IMR-90 (cell line): ENCODE measurements at regions not wholly inside any gene's neighbourhood (a gene's known extent, or its start where the extent isn't known, plus 50 kb on each side); places are given as distances from the start of the nearest gene placed in this dataset.

Source experiments
- ATAC-seq: fragments of 200-7000 bp; cut with Tn5 transposase; 2 replicates; pipeline ENCODE4 v1.9.1; 2020; ENCODE audit warnings: low read depth, mild to moderate bottlenecking, moderate library complexity
- BruUV-seq: library from RNA; stranded (reverse); fragments of 400-500 nt; replicated peaks from 2 replicates; lab custom pipeline; 2021; lab: Mats Ljungman, UMichigan
- CTCF ChIA-PET: fragments of 300-600 bp; formaldehyde crosslinking; extraction: SDS; loops from one replicate; lab custom pipeline; 2021; ENCODE audit warnings: antibody characterized with exemption; lab: Yijun Ruan, JAX
- POLR2A ChIA-PET: fragments of 300-600 bp; sonication (Branson Sonifier 250); formaldehyde crosslinking; loops from one replicate; lab custom pipeline; 2022; ENCODE audit warnings: antibody characterized with exemption; ENCODE audit not compliant: unreplicated experiment; lab: Charles Lee
- DNase-seq: peaks from one replicate; pipeline ENCODE4 v3.0.0; 2013
- H2AFZ ChIP-seq: replicated peaks from 2 replicates; pipeline ENCODE3; 2013; ENCODE audit warnings: low read length, mild to moderate bottlenecking; ENCODE audit not compliant: poor library complexity
- H2AK5ac ChIP-seq: 2 replicates; pipeline ENCODE4 v1.6.1; 2013; ENCODE audit warnings: low read depth, low read length, inconsistent platforms
- H2AK9ac ChIP-seq: replicated peaks from 2 replicates; pipeline ENCODE3; 2013; ENCODE audit warnings: mild to moderate bottlenecking, low read depth, low read length, moderate library complexity; ENCODE audit not compliant: poor library complexity
- H2BK120ac ChIP-seq: 2 replicates; pipeline ENCODE4 v1.6.1; 2013; ENCODE audit warnings: low read depth, low read length, inconsistent platforms
- H2BK15ac ChIP-seq: 3 replicates; pipeline ENCODE4 v1.6.1; 2013; ENCODE audit warnings: low read depth, low read length, inconsistent platforms
- H2BK20ac ChIP-seq: 2 replicates; pipeline ENCODE4 v1.6.1; 2013; ENCODE audit warnings: low read depth, mild to moderate bottlenecking, inconsistent platforms, low read length, moderate library complexity
- H2BK5ac ChIP-seq: 2 replicates; pipeline ENCODE4 v1.6.1; 2013; ENCODE audit warnings: mild to moderate bottlenecking, low read depth, low read length, inconsistent platforms; ENCODE audit not compliant: poor library complexity, severe bottlenecking
- H3K14ac ChIP-seq: replicated peaks from 2 replicates; pipeline ENCODE4 v1.6.1; 2013; ENCODE audit warnings: low read depth, low read length, inconsistent platforms
- H3K18ac ChIP-seq: 2 replicates; pipeline ENCODE4 v1.6.1; 2013; ENCODE audit warnings: low read depth, low read length, control low read depth
- H3K23ac ChIP-seq: 2 replicates; pipeline ENCODE4 v1.6.1; 2013; ENCODE audit warnings: low read depth, low read length, inconsistent platforms
- H3K27ac ChIP-seq: 2 replicates; pipeline ENCODE4 v1.5.1; 2013; ENCODE audit warnings: mild to moderate bottlenecking, control low read depth, low read length; ENCODE audit not compliant: insufficient read depth
- H3K27me3 ChIP-seq: 2 replicates; pipeline ENCODE4 v1.6.1; 2013; ENCODE audit warnings: low read length; ENCODE audit not compliant: control insufficient read depth, insufficient read depth
- H3K36me3 ChIP-seq: 2 replicates; pipeline ENCODE4 v1.6.1; 2013; ENCODE audit warnings: low read length, mixed read lengths; ENCODE audit not compliant: control insufficient read depth, insufficient read depth
- H3K4ac ChIP-seq: 2 replicates; pipeline ENCODE4 v1.6.1; 2013; ENCODE audit warnings: low read depth, low read length, inconsistent platforms
- H3K4me1 ChIP-seq: 2 replicates; pipeline ENCODE4 v1.6.1; 2013; ENCODE audit warnings: low read length, mixed read lengths; ENCODE audit not compliant: control insufficient read depth, insufficient read depth
- H3K4me2 ChIP-seq: 2 replicates; pipeline ENCODE4 v1.6.1; 2013; ENCODE audit warnings: low read depth, mild to moderate bottlenecking, control low read depth, low read length, moderate library complexity
- H3K4me3 ChIP-seq: 2 replicates; pipeline ENCODE4 v1.5.1; 2013; ENCODE audit warnings: low read depth, mild to moderate bottlenecking, control low read depth, low read length, moderate library complexity; ENCODE audit not compliant: insufficient read depth
- H3K56ac ChIP-seq: 2 replicates; pipeline ENCODE4 v1.6.1; 2013; ENCODE audit warnings: low read length, inconsistent platforms; ENCODE audit not compliant: insufficient read depth; ENCODE audit errors: extremely low read depth
- H3K79me1 ChIP-seq, 2 experiments: 2 replicates each; pipeline ENCODE4 v1.6.1; 2013; ENCODE audit warnings: low read length in 2 of 2, inconsistent platforms in 1 of 2, low read depth in 1 of 2
- H3K9ac ChIP-seq: 2 replicates; pipeline ENCODE4 v1.6.1; 2013; ENCODE audit warnings: low read depth, low read length, control low read depth
- H3K9me1 ChIP-seq: 2 replicates; pipeline ENCODE4 v1.6.1; 2013; ENCODE audit warnings: low read length, inconsistent platforms; ENCODE audit not compliant: insufficient read depth
- H3K9me3 ChIP-seq: 2 replicates; pipeline ENCODE4 v1.6.1; 2013; ENCODE audit warnings: low read length; ENCODE audit not compliant: control insufficient read depth, insufficient read depth
- H4K20me1 ChIP-seq: 2 replicates; pipeline ENCODE4 v1.6.1; 2013; ENCODE audit warnings: low read length, inconsistent platforms; ENCODE audit not compliant: insufficient read depth
- H4K5ac ChIP-seq: 2 replicates; pipeline ENCODE4 v1.6.1; 2013; ENCODE audit warnings: mild to moderate bottlenecking, low read depth, low read length, control low read depth
- H4K8ac ChIP-seq, 2 experiments: 2 replicates each; pipeline ENCODE4 v1.6.1; 2013; ENCODE audit warnings: low read depth in 2 of 2, low read length in 2 of 2, control low read depth in 1 of 2, inconsistent platforms in 1 of 2
- H4K91ac ChIP-seq: 2 replicates; pipeline ENCODE4 v1.6.1; 2013; ENCODE audit warnings: low read depth, low read length, inconsistent platforms; ENCODE audit not compliant: insufficient read depth
- MAZ ChIP-seq: IDR thresholded peaks from 2 replicates; pipeline ENCODE4 v1.6.1; 2012; ENCODE audit warnings: low read depth, mild to moderate bottlenecking, low read length, improper control_type of control experiment, moderate library complexity, borderline replicate concordance
- MXI1 ChIP-seq: IDR thresholded peaks from 2 replicates; pipeline ENCODE4 v1.6.1; 2012; ENCODE audit warnings: low read depth, mild to moderate bottlenecking, low read length, moderate library complexity, borderline replicate concordance
- RCOR1 ChIP-seq: IDR thresholded peaks from 2 replicates; pipeline ENCODE4 v1.6.1; 2012; ENCODE audit warnings: mild to moderate bottlenecking, low read length, improper control_type of control experiment; ENCODE audit not compliant: insufficient replicate concordance
- SMC3 ChIP-seq: fragments of 150-350 bp; IDR thresholded peaks from 2 replicates; pipeline ENCODE4 v1.6.1; 2016; ENCODE audit warnings: low read depth, mild to moderate bottlenecking, antibody characterized with exemption, low read length, moderate library complexity
- WGBS, 2 experiments: methylation state at CpG; one replicate each; pipeline versions ENCODE4 v1.1.5 to v1.1.7; 2013; ENCODE audit warnings: missing lambda C conversion rate in 2 of 2; ENCODE audit not compliant: insufficient read length in 1 of 2; ENCODE audit errors: extremely low coverage in 2 of 2; 5-methylcytosine and 5-hydroxymethylcytosine counted together
- dilution Hi-C: fragments of 300-500 bp; cut with HindIII; formaldehyde crosslinking; loops from one replicate; pipeline ENCODE4 v1.14.3; 2018; ENCODE audit warnings: low sequenced_read_pairs; ENCODE audit not compliant: unreplicated experiment
- in situ Hi-C: fragments of 300-500 bp; cut with MboI; formaldehyde crosslinking; loops from 3 replicates; pipeline ENCODE4 v1.14.3; 2019; ENCODE audit warnings: low sequenced_read_pairs, inconsistent platforms, mixed read lengths
- intact Hi-C: fragments of 100-400 bp; cut with micrococcal nuclease; formaldehyde crosslinking; loops from 2 replicates; pipeline ENCODE4 v1.10.0; 2022
- TF ChIP-seq, protein P1 (sequence below): fragments of 150-350 bp; IDR thresholded peaks from 2 replicates; pipeline ENCODE4 v1.6.1; 2016; ENCODE audit warnings: low read depth, mild to moderate bottlenecking, low read length, moderate library complexity, borderline replicate concordance
- TF ChIP-seq, protein P2 (sequence below): conservative IDR thresholded peaks from 2 replicates; pipeline ENCODE4 v1.5.1; 2012; ENCODE audit warnings: mild to moderate bottlenecking, low read depth, low read length, improper control_type of control experiment

DNA sequence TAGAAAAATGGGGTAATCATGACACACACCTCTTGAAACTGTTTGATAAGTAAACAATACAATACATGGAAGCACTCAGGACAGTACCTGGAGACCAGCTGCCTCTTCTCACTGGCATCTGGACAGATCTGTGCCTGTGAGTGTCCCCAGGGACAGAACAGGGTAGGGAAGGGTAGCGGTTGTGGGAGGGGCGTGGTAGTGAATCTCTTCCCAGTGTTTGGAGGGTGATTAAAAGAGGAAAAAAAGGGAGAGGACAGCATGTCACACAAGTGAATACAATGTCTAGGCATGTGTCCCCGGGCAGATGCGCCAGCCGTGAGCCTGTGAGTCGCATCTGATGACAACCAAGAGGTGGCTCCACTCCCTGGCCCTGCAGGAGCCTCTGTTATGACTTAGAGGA is 138.8 kb upstream of the MSX1 start:
- H2BK5ac ChIP-seq, result no peak overlapping the region
- H3K4me2 ChIP-seq, result no peak overlapping the region
- H3K27me3 ChIP-seq, result peaks cover 25% of the 10 kb centered on the region
- no peak overlapping the region for H2AK5ac ChIP-seq
- 92% methylated on average over 2 of the region's 6 CpGs; no CpG with 5 or more reads in 1 of the 2 experiments for WGBS, 2 experiments
- H2BK15ac ChIP-seq, result no peak overlapping the region
- H3K56ac ChIP-seq, result no peak overlapping the region
- BruUV-seq, result no TSS peak
- H3K4me3 ChIP-seq, result no peak overlapping the region
- H2BK20ac ChIP-seq, result no peak overlapping the region
- DNase-seq, result no peak
- H3K27ac ChIP-seq, result no peak overlapping the region
- TF ChIP-seq, protein P1, sequence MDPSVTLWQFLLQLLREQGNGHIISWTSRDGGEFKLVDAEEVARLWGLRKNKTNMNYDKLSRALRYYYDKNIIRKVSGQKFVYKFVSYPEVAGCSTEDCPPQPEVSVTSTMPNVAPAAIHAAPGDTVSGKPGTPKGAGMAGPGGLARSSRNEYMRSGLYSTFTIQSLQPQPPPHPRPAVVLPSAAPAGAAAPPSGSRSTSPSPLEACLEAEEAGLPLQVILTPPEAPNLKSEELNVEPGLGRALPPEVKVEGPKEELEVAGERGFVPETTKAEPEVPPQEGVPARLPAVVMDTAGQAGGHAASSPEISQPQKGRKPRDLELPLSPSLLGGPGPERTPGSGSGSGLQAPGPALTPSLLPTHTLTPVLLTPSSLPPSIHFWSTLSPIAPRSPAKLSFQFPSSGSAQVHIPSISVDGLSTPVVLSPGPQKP, result no peak
- TF ChIP-seq MAZ, result no peak
- no peak for TF ChIP-seq MXI1
- TF ChIP-seq RCOR1, result no peak
- no peak for TF ChIP-seq SMC3
- TF ChIP-seq, protein P2, sequence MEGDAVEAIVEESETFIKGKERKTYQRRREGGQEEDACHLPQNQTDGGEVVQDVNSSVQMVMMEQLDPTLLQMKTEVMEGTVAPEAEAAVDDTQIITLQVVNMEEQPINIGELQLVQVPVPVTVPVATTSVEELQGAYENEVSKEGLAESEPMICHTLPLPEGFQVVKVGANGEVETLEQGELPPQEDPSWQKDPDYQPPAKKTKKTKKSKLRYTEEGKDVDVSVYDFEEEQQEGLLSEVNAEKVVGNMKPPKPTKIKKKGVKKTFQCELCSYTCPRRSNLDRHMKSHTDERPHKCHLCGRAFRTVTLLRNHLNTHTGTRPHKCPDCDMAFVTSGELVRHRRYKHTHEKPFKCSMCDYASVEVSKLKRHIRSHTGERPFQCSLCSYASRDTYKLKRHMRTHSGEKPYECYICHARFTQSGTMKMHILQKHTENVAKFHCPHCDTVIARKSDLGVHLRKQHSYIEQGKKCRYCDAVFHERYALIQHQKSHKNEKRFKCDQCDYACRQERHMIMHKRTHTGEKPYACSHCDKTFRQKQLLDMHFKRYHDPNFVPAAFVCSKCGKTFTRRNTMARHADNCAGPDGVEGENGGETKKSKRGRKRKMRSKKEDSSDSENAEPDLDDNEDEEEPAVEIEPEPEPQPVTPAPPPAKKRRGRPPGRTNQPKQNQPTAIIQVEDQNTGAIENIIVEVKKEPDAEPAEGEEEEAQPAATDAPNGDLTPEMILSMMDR, result no peak
- H4K8ac ChIP-seq, result no peak overlapping the region
- ChIA-PET POLR2A (no interaction called here), CTCF (no interaction called here)
- no peaks in the 10 kb centered on the region for H3K36me3 ChIP-seq
- no peak overlapping the region for H4K91ac ChIP-seq
- dilution Hi-C loops, result no loop called here
- no peak for ATAC-seq
- no peaks in the 10 kb centered on the region; the same call in 1 of the 2 replicates for H3K9me1 ChIP-seq
- no peak overlapping the region for H3K23ac ChIP-seq
- intact Hi-C loops, result no loop called here
- no peak overlapping the region for H2AFZ ChIP-seq
- no peak overlapping the region for H2BK120ac ChIP-seq
- no peaks in the 10 kb centered on the region for H3K4me1 ChIP-seq
- no peaks in the 10 kb centered on the region for H3K79me1 ChIP-seq
- in situ Hi-C loops, result no loop called here
- H3K9ac ChIP-seq, result no peak overlapping the region
- H2AK9ac ChIP-seq, result no peak overlapping the region
- H3K14ac ChIP-seq, result no peak overlapping the region
- no peak overlapping the region for H4K5ac ChIP-seq
- no peaks in the 10 kb centered on the region for H4K20me1 ChIP-seq
- peaks cover 6% of the 10 kb centered on the region for H3K9me3 ChIP-seq
- no peak overlapping the region for H3K4ac ChIP-seq
- H3K18ac ChIP-seq, result no peak overlapping the region
